HFFc6 (cell line): ENCODE measurements at regions not wholly inside any gene's neighbourhood (a gene's known extent, or its start where the extent isn't known, plus 50 kb on each side); places are given as distances from the start of the nearest gene placed in this dataset.

Experiments used
- DNase-seq: peaks from one replicate; pipeline ENCODE4 v3.0.0-alpha.2; 2018
- H3K27ac Mint-ChIP-seq: 2 replicates; pipeline ENCODE4 v1.8.0; 2020; ENCODE audit warnings: mild to moderate bottlenecking, mixed read lengths
- H3K27me3 Mint-ChIP-seq: 2 replicates; pipeline ENCODE4 v1.8.0; 2021; ENCODE audit warnings: mild to moderate bottlenecking, moderate library complexity, mixed read lengths; ENCODE audit not compliant: insufficient read depth
- H3K36me3 Mint-ChIP-seq: 2 replicates; pipeline ENCODE4 v1.8.0; 2021; ENCODE audit warnings: low read depth, mixed read lengths
- H3K4me1 Mint-ChIP-seq: 2 replicates; pipeline ENCODE4 v1.8.0; 2020; ENCODE audit warnings: low read depth, mixed read lengths
- H3K4me3 Mint-ChIP-seq: 2 replicates; pipeline ENCODE4 v1.8.0; 2020; ENCODE audit warnings: mild to moderate bottlenecking, moderate library complexity, mixed read lengths
- H3K9me3 Mint-ChIP-seq: 2 replicates; pipeline ENCODE4 v1.8.0; 2020; ENCODE audit warnings: mild to moderate bottlenecking, mixed read lengths
- CTCF ChIP-seq: fragments of 200-600 bp; sonication (generic); IDR thresholded peaks from 2 replicates; pipeline ENCODE4 v1.5.0; 2021; ENCODE audit warnings: antibody characterized with exemption, mild to moderate bottlenecking

DNA sequence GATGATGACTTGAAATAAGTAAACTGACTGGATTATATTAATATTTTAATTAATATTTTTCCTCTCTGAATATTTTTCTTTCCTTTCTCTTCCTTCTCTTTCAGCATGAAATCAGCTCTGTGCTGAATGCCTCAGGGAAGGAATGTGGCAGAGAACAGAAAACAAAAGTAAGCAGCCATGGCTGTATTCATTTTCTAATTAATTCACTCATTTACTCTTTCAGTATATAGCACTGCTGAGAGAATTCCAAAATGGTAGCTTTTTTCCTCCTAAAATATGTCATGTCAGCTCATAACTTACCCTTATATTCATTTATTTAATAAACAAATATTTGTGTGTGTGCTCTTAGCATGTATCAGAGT lies 522.5 kb downstream of the PTPRC start:
- Mint-ChIP-seq H3K27ac (no peak overlapping the region), H3K9me3 (no peaks in the 10 kb centered on the region), H3K36me3 (no peaks in the 10 kb centered on the region), H3K27me3 (no peaks in the 10 kb centered on the region), H3K4me1 (no peaks in the 10 kb centered on the region), H3K4me3 (no peak overlapping the region)
- no peak for TF ChIP-seq CTCF
- no peak for DNase-seq

- H3K27me3 Mint-ChIP-seq, result no peaks in the 10 kb centered on the region
- H3K27ac Mint-ChIP-seq, result no peak overlapping the region
- H3K36me3 Mint-ChIP-seq, result no peaks in the 10 kb centered on the region
- no peak for DNase-seq
- TF ChIP-seq CTCF, result no peak
- H3K9me3 Mint-ChIP-seq, result no peaks in the 10 kb centered on the region
- H3K4me3 Mint-ChIP-seq, result no peak overlapping the region
- no peaks in the 10 kb centered on the region for H3K4me1 Mint-ChIP-seq
Observed at GRCh38 chr1:199161766-199162303, 523.0 kb downstream of the PTPRC start.

- Mint-ChIP-seq H3K27me3 (no peaks in the 10 kb centered on the region), H3K36me3 (no peaks in the 10 kb centered on the region), H3K27ac (no peak overlapping the region), H3K4me1 (no peaks in the 10 kb centered on the region), H3K4me3 (no peak overlapping the region), H3K9me3 (no peaks in the 10 kb centered on the region)
- TF ChIP-seq CTCF, result no peak
- DNase-seq, result no peak
Observed at GRCh38 chr1:199163267-199163666, 524.4 kb downstream of the PTPRC start.

- no peaks in the 10 kb centered on the region for H3K36me3 Mint-ChIP-seq
- H3K27me3 Mint-ChIP-seq, result no peaks in the 10 kb centered on the region
- TF ChIP-seq CTCF, result no peak
- no peak overlapping the region for H3K4me3 Mint-ChIP-seq
- no peaks in the 10 kb centered on the region for H3K9me3 Mint-ChIP-seq
- H3K4me1 Mint-ChIP-seq, result no peaks in the 10 kb centered on the region
- no peak overlapping the region for H3K27ac Mint-ChIP-seq
- DNase-seq, result no peak
Observed at GRCh38 chr1:199163670-199164069, 524.8 kb downstream of the PTPRC start.

DNA sequence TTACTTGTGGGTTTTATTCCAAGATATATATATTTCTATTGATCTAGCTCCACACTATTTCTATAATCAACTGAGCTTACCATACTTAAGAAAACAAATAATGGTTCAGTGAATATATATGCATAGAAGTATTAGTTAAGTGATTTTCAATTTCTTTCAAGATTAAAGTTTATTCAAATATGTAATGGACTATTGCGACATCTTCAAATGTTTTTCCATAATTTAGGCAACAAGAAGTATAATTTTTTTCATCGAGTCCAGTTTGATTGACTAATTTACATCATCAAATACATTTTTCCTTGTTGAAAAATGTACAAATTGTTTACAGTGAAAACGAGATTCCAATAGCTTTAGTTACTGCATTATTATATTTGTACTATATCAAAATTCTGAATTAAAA lies 528.6 kb downstream of the PTPRC start:
- no peak for TF ChIP-seq CTCF
- Mint-ChIP-seq H3K9me3 (no peaks in the 10 kb centered on the region), H3K36me3 (no peaks in the 10 kb centered on the region), H3K4me1 (no peaks in the 10 kb centered on the region), H3K27ac (no peak overlapping the region), H3K27me3 (no peaks in the 10 kb centered on the region; the same call in 1 of the 2 replicates), H3K4me3 (no peak overlapping the region)
- no peak for DNase-seq
